ENCODE measurements at regions not wholly inside any gene's neighbourhood (a gene's known extent, or its start where the extent isn't known, plus 50 kb on each side); places are given as distances from the start of the nearest gene placed in this dataset.
"Not testable (repeated sequence)": the region's sequence is repeated elsewhere in the genome, so short reads cannot be mapped to it uniquely, and the experiment has no call there.

DNA sequence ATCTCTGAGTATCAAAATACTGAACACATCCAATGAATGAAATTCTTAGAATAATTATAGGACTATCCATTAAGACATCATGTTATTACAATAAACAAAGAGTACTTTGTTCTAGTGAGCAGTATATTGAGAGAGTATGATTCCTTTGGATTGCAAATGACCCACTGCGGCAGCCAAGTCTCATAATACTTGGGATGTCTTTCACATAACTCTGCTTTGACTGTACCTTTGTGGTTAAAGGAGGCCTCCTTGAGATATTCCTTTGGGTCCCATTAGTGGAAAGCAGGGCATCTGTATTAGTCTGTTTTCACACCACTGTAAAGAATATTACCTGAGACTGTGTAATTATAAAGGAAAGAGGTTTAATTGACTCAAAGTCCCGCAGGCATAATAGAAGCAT, 593.8 kb downstream of the TRHDE start:
- DNase-seq (ENCODE audit: low spot score) = no peak

DNA sequence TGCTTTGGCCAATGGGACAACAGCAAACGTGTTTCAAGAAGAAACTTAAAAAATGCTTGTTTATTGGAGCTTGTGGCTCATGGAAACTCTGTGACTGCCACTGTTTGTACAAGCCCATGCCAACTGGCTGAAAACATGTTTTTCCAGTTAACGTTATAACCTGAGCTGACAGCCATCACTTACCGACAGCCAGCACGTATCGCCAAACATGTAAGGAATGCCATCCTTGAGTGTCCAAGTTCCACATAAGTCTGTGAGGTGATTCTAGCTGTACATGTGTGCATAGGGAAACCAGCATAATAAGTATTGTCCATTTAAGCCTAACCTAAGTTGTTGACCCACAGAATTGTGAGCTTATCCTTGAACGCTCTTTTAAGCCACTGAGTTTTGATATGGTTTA, 596.9 kb downstream of the TRHDE start:
- no peak for DNase-seq (ENCODE audit: low spot score)

DNA sequence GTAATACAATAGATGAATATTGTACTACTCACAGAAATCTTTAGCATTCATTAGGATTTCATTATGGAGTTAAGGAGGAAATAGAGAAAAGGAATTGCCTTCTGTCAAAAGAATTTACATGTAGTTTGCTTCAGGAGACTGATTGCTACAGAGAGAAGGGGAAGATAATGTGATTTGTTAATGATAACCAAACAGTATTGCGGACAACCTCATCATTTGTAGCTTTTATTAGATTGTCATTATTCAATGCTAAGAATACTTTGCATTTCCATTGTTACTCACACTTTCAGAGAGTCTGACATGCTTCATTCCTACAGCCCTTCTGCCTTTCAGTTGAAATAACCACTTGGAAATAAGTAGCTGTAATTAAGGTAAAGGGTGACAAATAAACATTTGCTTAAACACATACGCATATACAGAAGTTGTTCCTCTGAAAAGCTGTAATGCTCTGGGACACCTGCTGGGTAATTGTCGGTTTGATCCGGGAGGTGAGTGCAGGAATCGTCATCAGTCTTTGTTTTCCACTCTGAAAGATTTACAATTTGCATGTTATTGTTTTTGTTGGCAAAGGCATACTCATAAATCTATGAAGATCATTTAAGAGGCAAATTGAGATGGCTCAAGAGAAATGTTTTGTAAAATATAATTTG, 600.2 kb downstream of the TRHDE start:
- no peak for DNase-seq (ENCODE audit: low spot score)

DNA sequence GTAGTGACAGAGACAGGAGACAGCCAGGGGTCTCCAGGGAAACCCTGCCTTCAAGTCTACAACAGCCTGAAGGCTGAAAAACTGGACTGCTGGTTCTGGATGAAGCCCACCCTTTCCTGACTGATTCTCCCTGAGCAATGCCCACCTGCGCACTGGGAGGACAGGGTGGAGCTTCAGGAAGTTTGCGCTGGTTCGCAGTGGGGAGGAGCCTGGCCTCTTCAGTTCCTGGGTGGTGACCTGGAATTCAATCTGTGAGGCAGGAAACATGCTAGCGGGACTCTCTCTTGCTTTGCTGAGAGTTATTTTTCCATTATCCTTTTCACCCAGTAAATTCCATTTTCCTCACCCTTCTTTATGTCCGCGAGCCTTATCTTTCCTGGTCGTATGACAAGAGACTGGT, 600.8 kb downstream of the TRHDE start:
- DNase-seq (ENCODE audit: low spot score) = no peak

DNA sequence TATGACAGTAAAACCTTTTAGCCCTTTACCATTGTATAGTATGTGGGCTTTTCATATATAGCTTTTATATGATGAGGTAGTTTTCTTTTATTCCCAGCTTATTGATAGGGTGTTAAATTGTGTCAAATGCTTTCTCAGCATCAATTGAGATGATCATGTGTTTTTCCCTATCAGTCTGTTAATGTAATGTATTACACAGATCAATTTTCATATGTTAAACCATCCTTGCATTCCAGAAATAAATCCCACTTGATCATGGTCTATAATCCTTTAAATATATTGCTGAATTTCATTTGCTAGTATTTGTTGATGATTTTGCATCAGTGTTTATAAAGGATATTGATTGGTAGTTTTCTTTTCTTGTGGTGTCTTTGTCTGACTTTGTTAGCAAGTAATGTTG, 603.9 kb downstream of the TRHDE start:
- DNase-seq (ENCODE audit: low spot score) = no peak

DNA sequence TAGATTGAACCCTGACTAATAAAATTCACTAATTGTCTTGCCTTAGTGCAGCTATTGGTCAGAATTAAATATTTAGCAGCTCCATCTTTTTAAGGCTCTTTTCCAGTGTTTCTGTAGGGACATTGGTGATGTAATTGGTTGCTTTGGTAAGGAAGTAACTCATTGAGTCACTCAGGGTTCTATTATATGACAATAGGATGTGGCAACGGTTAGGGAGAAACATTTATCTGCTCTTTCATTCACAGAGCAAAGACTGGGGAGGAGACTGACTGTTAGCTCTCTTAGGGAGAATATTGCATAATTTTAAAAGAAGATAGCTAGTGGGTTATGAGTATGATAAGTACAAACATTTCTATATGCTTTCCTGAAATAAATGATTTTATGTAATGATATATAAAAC, 616.5 kb downstream of the TRHDE start:
- no peak for DNase-seq (ENCODE audit: low spot score)

DNA sequence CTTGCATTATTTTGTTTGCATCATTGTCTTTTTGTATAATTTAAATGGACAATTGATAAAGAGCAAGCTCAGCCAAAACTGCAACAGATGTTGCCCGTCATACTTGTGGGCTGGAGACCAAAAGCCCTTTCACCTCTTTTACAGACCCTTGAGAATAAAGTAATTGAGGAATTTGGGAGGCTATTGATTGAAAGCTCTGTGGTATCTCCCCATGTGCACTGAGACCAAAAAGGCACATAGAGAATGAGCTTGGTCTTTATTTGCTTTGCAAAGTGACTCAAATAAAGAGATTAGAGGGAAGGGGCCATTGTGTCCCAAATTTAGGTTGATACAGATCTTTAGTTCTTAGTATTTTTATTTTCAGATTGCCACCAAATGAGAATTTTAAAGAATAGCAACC, 617.6 kb downstream of the TRHDE start:
- no peak for DNase-seq (ENCODE audit: low spot score)

DNA sequence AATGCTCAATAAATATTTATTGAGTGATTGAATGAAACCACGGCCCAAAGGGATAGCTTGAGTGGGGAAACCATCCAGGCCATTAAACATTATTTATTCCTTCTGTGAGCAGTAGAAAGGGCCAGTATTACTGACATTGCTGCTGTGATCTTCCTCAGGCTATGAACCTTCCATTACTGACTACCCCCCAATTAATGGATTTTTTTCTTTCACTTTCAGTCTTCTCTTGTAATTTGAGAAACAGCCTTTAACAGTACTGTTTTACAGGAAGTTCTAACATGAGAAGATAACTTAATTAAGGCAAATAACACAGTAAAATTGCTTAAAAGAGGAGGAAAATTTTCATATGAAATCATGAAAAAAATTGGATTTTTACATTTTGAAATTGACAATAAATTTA, 629.5 kb downstream of the TRHDE start:
- DNase-seq (ENCODE audit: low spot score) = no peak

DNA sequence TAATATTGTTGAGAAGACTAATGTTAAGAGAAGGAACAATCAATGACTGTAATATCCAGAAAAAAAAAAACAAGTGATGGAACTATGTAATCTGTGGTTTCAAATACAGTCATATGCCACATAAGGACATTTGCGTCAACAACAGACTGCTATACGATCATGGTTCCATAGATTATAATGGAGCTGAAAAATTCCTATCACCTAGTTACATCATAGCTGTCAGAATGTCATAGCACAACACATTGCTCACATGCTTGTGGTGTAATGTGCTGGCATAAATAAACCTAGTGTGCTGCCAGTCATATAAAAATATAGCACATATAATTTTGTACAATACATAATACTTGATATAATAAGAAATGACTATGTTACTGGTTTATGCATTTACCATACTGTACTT, 653.5 kb downstream of the TRHDE start:
- DNase-seq (ENCODE audit: low spot score) = no peak

DNA sequence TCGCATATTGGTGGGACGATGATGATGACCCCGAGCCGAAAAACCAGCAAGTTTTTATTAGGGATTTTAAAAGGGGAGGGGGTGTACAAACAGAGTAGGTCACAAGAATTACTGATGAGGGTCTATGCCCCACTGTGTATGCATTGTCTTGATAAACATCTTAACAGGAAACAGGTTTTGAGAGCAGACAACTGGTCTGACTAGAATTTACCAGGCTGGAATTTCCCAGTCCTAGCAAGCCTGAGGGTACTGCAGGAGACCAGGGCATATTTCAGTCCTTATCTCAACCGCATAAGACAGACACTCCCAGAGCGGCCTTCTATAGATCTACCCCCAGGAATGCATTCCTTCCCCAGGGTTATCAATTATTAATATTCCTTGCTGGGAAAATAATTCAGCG, 659.7 kb downstream of the TRHDE start:
- DNase-seq (ENCODE audit: low spot score) = not testable (repeated sequence)

DNA sequence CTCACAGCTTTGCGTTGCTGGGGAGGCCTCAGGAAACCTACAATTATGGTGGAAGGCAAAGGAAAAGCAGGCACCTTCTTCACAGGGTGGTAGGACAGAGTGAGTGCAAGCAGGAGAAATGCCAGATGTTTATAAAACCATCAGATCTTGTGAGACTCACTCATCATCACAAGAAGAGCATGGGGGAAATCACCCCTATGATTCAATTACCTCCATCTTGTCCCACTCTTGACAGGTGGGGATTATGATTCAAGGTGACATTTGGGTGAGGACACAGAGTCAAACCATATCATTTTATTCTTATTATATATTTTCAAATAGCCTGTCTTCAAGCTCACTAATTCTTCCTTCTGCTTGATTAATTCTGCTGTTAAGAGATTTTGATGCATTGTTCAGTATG, 665.3 kb downstream of the TRHDE start:
- no peak for DNase-seq (ENCODE audit: low spot score)

DNA sequence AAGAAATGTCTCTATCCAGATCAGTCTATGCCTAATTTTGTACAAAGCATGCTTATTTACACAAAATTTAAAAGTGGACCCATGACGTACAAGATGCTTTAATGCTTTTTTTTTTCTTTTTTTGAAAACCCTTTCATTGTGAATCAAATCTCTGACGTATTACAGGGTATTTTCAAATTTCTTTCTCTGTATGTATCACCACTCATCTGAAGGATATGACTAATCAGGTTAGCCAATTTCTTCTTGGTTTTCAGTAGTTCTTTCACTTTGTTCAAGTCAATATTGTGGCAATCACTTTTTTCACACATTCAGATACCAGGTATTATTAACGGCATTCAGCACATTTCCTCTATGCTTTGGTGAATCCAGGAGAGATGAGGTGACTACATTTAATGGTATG, 685.3 kb downstream of the TRHDE start:
- no peak for DNase-seq (ENCODE audit: low spot score)

DNA sequence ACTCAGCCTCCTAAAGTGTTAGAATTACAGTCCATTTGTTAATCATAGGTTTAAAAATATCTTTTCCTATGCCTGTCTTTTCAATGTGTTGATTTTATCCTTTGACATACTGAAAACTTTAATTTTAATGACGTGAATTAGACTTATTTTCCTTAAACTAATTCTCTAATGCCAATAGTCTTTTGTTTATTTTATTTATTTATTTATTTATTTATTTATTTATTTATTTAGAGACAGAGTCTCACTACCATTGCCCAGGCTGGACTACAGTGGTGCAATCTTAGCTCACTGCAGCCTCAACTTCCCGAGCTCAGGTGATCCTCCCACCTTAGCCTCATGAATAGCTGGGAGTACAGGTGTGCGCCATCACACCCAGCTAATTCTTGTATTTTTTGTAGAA, 694.5 kb downstream of the TRHDE start:
- no peak for DNase-seq (ENCODE audit: low spot score)

DNA sequence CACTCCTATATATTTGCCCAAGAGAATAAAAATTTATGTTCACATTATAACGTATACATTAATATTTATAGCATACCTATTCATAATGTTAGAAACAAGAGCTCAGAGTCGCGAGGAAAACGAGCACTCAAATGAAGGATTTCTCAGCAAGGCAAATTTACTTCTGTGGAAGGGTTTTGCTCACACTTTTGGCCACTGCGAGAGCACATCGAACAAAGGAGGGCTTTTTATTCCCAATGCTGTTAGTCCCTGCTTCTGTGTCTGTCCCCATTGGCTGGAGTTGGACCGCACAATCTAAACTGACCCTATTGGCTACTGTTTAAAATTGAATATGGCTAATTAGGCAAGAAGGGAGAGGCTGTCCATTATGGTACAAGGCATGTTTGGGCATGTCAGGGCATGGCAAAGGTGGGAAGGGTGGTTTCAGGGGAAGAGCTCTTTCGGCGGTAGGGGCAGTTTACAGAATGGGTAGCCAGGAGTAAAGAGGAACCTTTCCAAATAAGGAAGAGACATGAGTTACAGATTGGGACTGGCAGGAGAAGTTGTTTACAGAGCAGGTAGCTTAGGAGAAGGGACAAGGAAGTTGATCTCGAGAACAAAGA, 702.9 kb downstream of the TRHDE start:
- DNase-seq (ENCODE audit: low spot score) = no peak

DNA sequence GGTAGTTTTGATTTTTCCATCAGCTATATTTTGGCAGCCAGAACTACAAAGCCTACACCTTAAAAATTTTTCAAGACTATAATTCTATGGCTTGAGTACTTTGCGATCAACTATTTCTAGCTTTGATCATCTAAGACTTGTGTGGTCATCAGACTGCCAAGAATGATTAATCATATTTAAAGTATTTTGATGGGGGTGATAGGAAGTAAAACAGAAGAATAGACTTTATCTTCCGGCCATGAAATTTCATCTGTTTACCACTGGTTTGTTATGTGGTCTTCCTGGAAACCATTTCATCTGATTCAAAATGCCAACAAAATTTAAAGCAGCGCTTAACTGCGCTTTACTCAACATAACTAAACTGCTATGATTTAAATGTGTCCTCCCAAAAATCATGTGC, 706.8 kb downstream of the TRHDE start:
- no peak for DNase-seq (ENCODE audit: low spot score)

DNA sequence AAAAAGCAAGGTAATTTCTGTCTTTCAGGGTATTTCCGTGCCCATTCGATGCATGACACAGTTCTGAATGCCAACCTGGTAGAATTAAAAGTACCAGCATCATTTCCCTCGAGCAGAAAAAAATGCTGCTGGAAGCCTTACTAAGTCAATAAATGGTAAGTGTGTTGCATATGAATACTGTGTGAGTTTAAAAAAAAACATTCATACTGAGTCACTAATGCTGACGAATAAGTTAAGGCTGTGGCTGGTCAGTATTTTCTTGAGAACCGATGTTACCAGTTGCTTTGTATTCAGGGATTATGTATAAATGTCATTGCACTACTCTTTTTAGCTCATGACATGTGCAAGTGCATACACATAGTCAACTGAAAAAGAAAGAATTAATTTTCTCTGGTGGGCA, 710.2 kb downstream of the TRHDE start:
- no peak for DNase-seq (ENCODE audit: low spot score)

DNA sequence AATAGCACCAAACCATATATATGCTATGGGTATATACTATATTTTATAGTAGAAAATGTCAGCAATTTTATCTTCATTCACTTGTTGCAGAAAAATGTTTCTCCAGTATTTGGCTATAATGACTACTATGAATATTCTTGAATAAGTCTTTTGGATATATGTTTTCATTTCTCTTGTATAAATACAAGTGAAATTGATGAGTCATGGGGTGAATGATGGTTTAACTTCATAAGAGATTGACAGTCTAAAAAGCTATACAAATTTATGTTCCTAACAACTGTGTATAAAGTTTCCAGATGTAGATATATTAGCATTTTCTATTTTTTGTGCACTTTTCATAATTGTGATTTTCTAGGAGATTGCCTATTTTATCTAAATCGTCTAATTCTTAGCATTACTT, 714.8 kb downstream of the TRHDE start:
- no peak for DNase-seq (ENCODE audit: low spot score)

DNA sequence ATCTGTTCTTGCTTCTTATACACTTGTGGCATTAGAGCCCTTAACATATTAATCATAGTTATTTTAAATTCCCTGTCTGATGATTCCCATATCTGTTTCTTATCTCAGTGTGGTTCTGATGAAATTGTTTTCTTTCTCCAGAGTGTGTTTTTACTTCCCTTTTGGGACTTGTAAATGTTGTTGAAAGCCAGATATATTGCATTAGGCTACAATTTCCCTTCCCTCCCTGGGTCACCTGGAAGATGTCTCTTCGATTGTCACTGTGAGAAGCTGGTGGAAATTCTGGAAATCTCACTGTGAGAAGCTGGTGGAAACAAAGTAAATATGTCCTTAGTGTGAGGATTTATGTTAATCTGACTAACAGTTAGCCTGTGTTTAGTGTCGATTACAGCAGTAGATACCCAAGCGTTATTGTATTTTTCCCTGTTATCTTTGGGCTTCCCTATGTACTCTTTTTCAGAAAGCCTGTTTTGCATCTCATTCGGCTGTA, 717.3 kb downstream of the TRHDE start:
- DNase-seq (ENCODE audit: low spot score) = no peak

DNA sequence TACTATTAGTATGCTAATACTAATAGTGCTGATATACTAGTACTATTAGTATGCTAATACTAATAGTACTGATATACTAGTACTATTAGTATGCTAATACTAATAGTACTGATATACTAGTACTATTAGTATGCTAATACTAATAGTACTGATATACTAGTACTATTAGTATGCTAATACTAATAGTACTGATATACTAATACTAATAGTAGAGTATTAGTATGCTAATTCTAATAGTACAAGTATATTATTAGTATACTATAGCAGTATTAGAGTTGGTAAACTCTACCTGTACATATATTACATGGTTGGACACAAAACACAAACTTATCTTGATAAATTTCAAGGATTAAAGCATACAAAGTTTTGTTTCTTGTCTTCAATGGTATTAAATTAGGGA, 722.9 kb downstream of the TRHDE start:
- DNase-seq (ENCODE audit: low spot score) = not testable (repeated sequence)

DNA sequence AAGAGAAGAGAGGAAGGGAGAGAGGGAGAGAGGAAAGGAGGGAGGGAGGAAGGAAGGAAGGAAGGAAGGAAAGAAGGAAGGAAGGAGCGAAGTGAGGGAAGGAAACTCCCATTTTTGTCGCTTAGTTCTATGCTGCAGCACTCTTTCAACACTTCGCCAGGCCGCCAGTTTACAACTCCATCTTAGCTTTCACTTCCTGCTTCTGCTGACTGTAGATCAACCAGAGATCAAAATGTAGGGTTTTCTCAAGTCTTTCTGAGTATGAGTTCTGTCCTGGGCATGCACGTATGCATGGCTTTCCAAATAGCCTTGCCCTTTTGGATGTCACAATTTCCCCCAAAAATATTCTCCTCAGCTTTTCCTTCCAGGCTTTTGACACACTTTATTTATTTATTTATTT, 723.4 kb downstream of the TRHDE start:
- no peak for DNase-seq (ENCODE audit: low spot score)

DNA sequence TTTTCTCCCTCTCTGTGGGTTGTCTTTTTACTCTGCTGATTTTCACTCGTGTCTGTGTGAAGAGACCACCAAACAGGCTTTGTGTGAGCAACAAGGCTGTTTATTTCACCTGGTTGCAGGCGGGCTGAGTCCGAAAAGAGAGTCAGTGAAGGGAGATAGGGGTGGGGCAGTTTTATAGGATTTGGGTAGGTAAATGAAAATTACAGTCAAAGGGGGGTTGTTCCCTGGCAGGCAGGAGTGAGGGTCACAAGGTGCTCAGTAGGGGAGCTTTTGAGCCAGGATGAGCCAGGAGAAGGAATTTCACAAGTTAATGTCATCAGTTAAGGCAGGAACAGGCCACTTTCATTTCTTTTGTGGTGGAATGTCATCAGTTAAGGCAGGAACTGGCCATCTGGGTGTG, 729.6 kb downstream of the TRHDE start:
- not testable (repeated sequence) for DNase-seq (ENCODE audit: low spot score)

DNA sequence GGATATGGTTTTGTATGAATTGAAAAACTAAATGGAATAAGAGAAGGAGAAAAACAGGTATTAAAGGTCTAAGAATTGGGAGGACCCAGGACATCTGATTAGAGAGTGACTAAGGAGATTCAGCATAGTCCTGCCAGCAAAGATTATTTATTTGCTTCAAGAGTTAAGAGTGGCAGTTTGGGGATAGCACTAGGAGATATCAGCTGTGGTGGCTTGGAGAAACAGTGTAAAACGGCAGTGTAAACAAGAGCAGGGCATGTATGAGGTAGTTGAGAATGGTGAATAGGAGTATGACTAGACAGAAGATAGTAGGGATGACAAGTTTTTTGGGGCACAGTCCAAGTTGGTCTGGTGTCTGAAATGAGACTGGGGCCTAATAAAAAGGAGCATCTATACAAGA, 730.3 kb downstream of the TRHDE start:
- DNase-seq (ENCODE audit: low spot score) = not testable (repeated sequence)

DNA sequence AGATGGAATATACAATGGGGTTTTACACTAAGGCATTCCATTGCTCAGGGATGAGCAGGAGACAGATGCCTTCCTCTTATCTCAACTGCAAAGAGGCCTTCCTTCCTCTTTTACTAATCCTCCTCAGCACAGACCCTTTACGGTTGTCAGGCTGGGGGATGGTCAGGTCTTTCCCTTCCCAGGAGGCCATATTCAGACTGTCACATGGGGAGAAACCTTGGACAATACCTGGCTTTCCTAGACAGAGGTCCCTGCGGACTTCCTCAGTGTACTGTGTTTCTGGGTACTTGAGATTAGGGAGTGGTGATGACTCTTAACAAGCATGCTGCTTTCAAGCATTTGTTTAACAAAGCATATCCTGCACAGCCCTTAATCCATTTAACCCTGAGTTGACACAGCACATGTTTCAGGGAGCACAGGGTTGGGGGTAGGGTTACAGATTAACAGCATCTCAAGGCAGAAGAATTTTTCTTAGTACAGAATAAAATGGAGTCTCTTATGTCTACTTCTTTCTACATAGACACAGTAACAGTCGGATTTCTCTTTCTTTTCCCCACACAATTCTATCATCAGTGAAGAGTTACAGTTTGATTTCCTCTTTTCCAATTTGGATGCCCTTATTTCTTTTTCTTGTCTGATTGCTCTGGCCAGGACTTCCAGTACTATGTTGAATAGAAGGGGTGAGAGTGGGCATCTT, 737.1 kb downstream of the TRHDE start:
- DNase-seq (ENCODE audit: low spot score) = not testable (repeated sequence)

DNA sequence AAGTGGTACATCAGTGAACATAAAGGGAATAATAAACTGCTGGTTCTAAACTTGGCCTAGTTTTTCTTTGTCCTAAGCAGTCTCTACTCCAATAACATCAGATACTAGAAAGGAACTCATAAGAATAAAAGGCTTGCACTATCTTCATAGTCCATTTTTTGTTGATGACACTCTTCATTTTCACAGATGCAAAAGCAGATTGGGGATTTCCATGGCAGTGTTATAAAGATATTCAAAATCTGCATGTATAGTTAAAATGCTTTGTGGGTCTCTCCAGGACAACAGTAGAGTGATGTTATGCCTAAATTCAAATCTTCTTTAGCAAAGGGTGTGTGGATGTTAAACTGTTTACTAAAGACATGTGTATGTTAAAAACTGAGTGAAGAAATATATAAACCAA, 745.8 kb downstream of the TRHDE start:
- DNase-seq (ENCODE audit: low spot score) = no peak
